ENCODE measurements at regions not wholly inside any gene's neighbourhood (a gene's known extent, or its start where the extent isn't known, plus 50 kb on each side); places are given as distances from the start of the nearest gene placed in this dataset.

GRCh38 chr7:31190906-31191305 is 138.8 kb downstream of the ADCYAP1R1 start:
- TF ChIP-seq, protein P1, sequence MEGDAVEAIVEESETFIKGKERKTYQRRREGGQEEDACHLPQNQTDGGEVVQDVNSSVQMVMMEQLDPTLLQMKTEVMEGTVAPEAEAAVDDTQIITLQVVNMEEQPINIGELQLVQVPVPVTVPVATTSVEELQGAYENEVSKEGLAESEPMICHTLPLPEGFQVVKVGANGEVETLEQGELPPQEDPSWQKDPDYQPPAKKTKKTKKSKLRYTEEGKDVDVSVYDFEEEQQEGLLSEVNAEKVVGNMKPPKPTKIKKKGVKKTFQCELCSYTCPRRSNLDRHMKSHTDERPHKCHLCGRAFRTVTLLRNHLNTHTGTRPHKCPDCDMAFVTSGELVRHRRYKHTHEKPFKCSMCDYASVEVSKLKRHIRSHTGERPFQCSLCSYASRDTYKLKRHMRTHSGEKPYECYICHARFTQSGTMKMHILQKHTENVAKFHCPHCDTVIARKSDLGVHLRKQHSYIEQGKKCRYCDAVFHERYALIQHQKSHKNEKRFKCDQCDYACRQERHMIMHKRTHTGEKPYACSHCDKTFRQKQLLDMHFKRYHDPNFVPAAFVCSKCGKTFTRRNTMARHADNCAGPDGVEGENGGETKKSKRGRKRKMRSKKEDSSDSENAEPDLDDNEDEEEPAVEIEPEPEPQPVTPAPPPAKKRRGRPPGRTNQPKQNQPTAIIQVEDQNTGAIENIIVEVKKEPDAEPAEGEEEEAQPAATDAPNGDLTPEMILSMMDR (tag by site-specific recombination; IDR thresholded peaks at IDR 0.05), result no peak
- TF ChIP-seq ZNF239 (tag by site-specific recombination; IDR thresholded peaks at IDR 0.05) (no peak), SP7 (tag by site-specific recombination; IDR thresholded peaks at IDR 0.05) (no peak), ZNF610 (tag by site-specific recombination; IDR thresholded peaks at IDR 0.05; ENCODE audit: borderline replicate concordance) (no peak), ZNF24 (tag by site-specific recombination; IDR thresholded peaks at IDR 0.05) (no peak), ZBTB7A (tag by site-specific recombination; IDR thresholded peaks at IDR 0.05; ENCODE audit: low read depth) (no peak), PRDM1 (tag by site-specific recombination; IDR thresholded peaks at IDR 0.05) (no peak), ZBTB1 (tag by site-specific recombination; IDR thresholded peaks at IDR 0.05) (no peak), REST (tag by site-specific recombination; IDR thresholded peaks at IDR 0.05) (no peak), KLF16 (tag by site-specific recombination; IDR thresholded peaks at IDR 0.05) (no peak), ZEB2 (tag by site-specific recombination; IDR thresholded peaks at IDR 0.05) (no peak)
- TF ChIP-seq, protein P2, sequence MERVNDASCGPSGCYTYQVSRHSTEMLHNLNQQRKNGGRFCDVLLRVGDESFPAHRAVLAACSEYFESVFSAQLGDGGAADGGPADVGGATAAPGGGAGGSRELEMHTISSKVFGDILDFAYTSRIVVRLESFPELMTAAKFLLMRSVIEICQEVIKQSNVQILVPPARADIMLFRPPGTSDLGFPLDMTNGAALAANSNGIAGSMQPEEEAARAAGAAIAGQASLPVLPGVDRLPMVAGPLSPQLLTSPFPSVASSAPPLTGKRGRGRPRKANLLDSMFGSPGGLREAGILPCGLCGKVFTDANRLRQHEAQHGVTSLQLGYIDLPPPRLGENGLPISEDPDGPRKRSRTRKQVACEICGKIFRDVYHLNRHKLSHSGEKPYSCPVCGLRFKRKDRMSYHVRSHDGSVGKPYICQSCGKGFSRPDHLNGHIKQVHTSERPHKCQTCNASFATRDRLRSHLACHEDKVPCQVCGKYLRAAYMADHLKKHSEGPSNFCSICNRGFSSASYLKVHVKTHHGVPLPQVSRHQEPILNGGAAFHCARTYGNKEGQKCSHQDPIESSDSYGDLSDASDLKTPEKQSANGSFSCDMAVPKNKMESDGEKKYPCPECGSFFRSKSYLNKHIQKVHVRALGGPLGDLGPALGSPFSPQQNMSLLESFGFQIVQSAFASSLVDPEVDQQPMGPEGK (tag by site-specific recombination; IDR thresholded peaks at IDR 0.05), result no peak
